SK-N-SH treated with all-trans-retinoic acid at 6 μM for 48 hours (cell line): ENCODE measurements at regions not wholly inside any gene's neighbourhood (a gene's known extent, or its start where the extent isn't known, plus 50 kb on each side); places are given as distances from the start of the nearest gene placed in this dataset.

ENCODE experiments used
- ATAC-seq: fragments of 200-7000 bp; cut with Tn5 transposase; 3 replicates; pipeline ENCODE4 v1.9.1; 2020; ENCODE audit warnings: mild to moderate bottlenecking, moderate library complexity
- ARNTL ChIP-seq: fragments of 450-650 bp; formaldehyde crosslinking; IDR thresholded peaks from 2 replicates; pipeline ENCODE4 v1.5.0; 2020; ENCODE audit warnings: low read depth, mild to moderate bottlenecking, moderate library complexity, borderline replicate concordance
- BACH2 ChIP-seq: fragments of 250-450 bp; sonication (Bioruptor Pico); IDR thresholded peaks from 2 replicates; pipeline ENCODE4 v1.9.0; 2021; ENCODE audit warnings: mild to moderate bottlenecking, borderline replicate concordance
- CREB5 ChIP-seq: fragments of 250-450 bp; sonication (Bioruptor Pico); IDR thresholded peaks from 2 replicates; pipeline ENCODE4 v1.5.1; 2020; ENCODE audit warnings: low read depth, mild to moderate bottlenecking, moderate library complexity
- CSDC2 ChIP-seq: fragments of 250-450 bp; sonication (Bioruptor Pico); IDR thresholded peaks from 2 replicates; pipeline ENCODE4 v1.5.0; 2020; ENCODE audit warnings: mild to moderate bottlenecking, moderate library complexity
- CSRNP3 ChIP-seq: fragments of 250-450 bp; sonication (Bioruptor Pico); IDR thresholded peaks from 2 replicates; pipeline ENCODE4 v1.5.1; 2021; ENCODE audit warnings: mild to moderate bottlenecking, moderate library complexity
- ESRRG ChIP-seq: fragments of 250-450 bp; sonication (Bioruptor Pico); IDR thresholded peaks from 2 replicates; pipeline ENCODE4 v1.6.1; 2021; ENCODE audit warnings: mild to moderate bottlenecking
- GLIS3 ChIP-seq: fragments of 250-450 bp; sonication (Bioruptor Pico); IDR thresholded peaks from 2 replicates; pipeline ENCODE4 v1.5.0; 2020; ENCODE audit warnings: mild to moderate bottlenecking, moderate library complexity
- ISL1 ChIP-seq: fragments of 250-450 bp; sonication (Bioruptor Pico); IDR thresholded peaks from 2 replicates; pipeline ENCODE4 v2.1.2; 2022; ENCODE audit warnings: mild to moderate bottlenecking, moderate library complexity
- OSR1 ChIP-seq: fragments of 250-450 bp; sonication (Bioruptor Pico); IDR thresholded peaks from 2 replicates; pipeline ENCODE4 v1.8.0; 2022; ENCODE audit warnings: moderate library complexity, mild to moderate bottlenecking, inconsistent platforms
- PATZ1 ChIP-seq: fragments of 250-450 bp; sonication (Bioruptor Pico); IDR thresholded peaks from 2 replicates; pipeline ENCODE4 v1.8.0; 2020; ENCODE audit warnings: mild to moderate bottlenecking, moderate library complexity, borderline replicate concordance
- POU6F1 ChIP-seq: fragments of 250-450 bp; sonication (Bioruptor Pico); IDR thresholded peaks from 2 replicates; pipeline ENCODE4 v1.8.0; 2021; ENCODE audit warnings: low read depth, mild to moderate bottlenecking, moderate library complexity, borderline replicate concordance
- PPARA ChIP-seq: fragments of 250-450 bp; sonication (Bioruptor Pico); IDR thresholded peaks from 2 replicates; pipeline ENCODE4 v1.5.0; 2020; ENCODE audit warnings: mild to moderate bottlenecking, borderline replicate concordance
- RARB ChIP-seq: fragments of 250-450 bp; sonication (Bioruptor Pico); IDR thresholded peaks from 2 replicates; pipeline ENCODE4 v1.8.0; 2021; ENCODE audit warnings: mild to moderate bottlenecking, moderate library complexity
- SNAI2 ChIP-seq: fragments of 250-450 bp; sonication (Bioruptor Pico); IDR thresholded peaks from 2 replicates; pipeline ENCODE4 v1.5.0; 2020; ENCODE audit warnings: mild to moderate bottlenecking, moderate library complexity
- TCF4 ChIP-seq: fragments of 250-450 bp; sonication (Bioruptor Pico); IDR thresholded peaks from 2 replicates; pipeline ENCODE4 v1.8.0; 2021; ENCODE audit warnings: mild to moderate bottlenecking, moderate library complexity, borderline replicate concordance
- TOX ChIP-seq: fragments of 250-450 bp; sonication (Bioruptor Pico); IDR thresholded peaks from 2 replicates; pipeline ENCODE4 v1.8.0; 2021; ENCODE audit warnings: mild to moderate bottlenecking, moderate library complexity, borderline replicate concordance
- TSHZ2 ChIP-seq: fragments of 250-450 bp; sonication (Bioruptor Pico); IDR thresholded peaks from 2 replicates; pipeline ENCODE4 v1.5.0; 2020; ENCODE audit warnings: mild to moderate bottlenecking, moderate library complexity
- ZC3H10 ChIP-seq: fragments of 250-450 bp; sonication (Bioruptor Pico); IDR thresholded peaks from 2 replicates; pipeline ENCODE4 v1.5.1; 2021; ENCODE audit warnings: mild to moderate bottlenecking, moderate library complexity
- ZFP3 ChIP-seq: fragments of 250-450 bp; sonication (Bioruptor Pico); IDR thresholded peaks from 2 replicates; pipeline ENCODE4 v1.5.0; 2020; ENCODE audit warnings: mild to moderate bottlenecking, moderate library complexity
- ZFP30 ChIP-seq: fragments of 450-650 bp; formaldehyde crosslinking; IDR thresholded peaks from 2 replicates; pipeline ENCODE4 v1.5.0; 2022; ENCODE audit warnings: mild to moderate bottlenecking, moderate library complexity
- ZNF565 ChIP-seq: fragments of 450-650 bp; formaldehyde crosslinking; conservative IDR thresholded peaks from 2 replicates; pipeline ENCODE4 v1.5.0; 2020; ENCODE audit warnings: low read depth, mild to moderate bottlenecking, moderate library complexity
- ZNF70 ChIP-seq: fragments of 450-650 bp; formaldehyde crosslinking; IDR thresholded peaks from 2 replicates; pipeline ENCODE4 v1.5.0; 2020; ENCODE audit warnings: mild to moderate bottlenecking, moderate library complexity
- ZNF8 ChIP-seq: fragments of 450-650 bp; formaldehyde crosslinking; IDR thresholded peaks from 2 replicates; pipeline ENCODE4 v1.5.0; 2020; ENCODE audit warnings: mild to moderate bottlenecking, moderate library complexity

- TF ChIP-seq ESRRG (CRISPR knock-in tag) (no peak), ZFP30 (no peak), TSHZ2 (CRISPR knock-in tag) (no peak), ARNTL (no peak), TOX (CRISPR knock-in tag) (no peak), PPARA (CRISPR knock-in tag) (no peak), OSR1 (CRISPR knock-in tag) (no peak), GLIS3 (CRISPR knock-in tag) (no peak), CSDC2 (CRISPR knock-in tag) (no peak), CREB5 (CRISPR knock-in tag) (no peak), CSRNP3 (CRISPR knock-in tag) (no peak), ZNF70 (CRISPR knock-in tag) (no peak), ZFP3 (CRISPR knock-in tag) (no peak), ZNF565 (no peak), BACH2 (CRISPR knock-in tag) (no peak), SNAI2 (no peak)
- TF ChIP-seq, all 23 proteins: peak for 0
- ATAC-seq = no peak
Measured at GRCh38 chr1:104136621-104137020, 386.9 kb downstream of the AMY1C start.

- TF ChIP-seq TCF4 (CRISPR knock-in tag) = no peak
- TF ChIP-seq ZFP30 = no peak
- TF ChIP-seq ESRRG (CRISPR knock-in tag) = no peak
- no peak for TF ChIP-seq POU6F1 (CRISPR knock-in tag)
- no peak for TF ChIP-seq CSDC2 (CRISPR knock-in tag)
- TF ChIP-seq ARNTL = no peak
- no peak for TF ChIP-seq GLIS3 (CRISPR knock-in tag)
- no peak for TF ChIP-seq TOX (CRISPR knock-in tag)
- no peak for TF ChIP-seq OSR1 (CRISPR knock-in tag)
- TF ChIP-seq ZC3H10 (CRISPR knock-in tag) = no peak
- TF ChIP-seq ISL1 = no peak
- no peak for ATAC-seq
Measured at GRCh38 chr1:104156738-104157137, 407.0 kb downstream of the AMY1C start.

GRCh38 chr1:104163912-104164476, 414.3 kb downstream of the AMY1C start:
- no peak for ATAC-seq
- TF ChIP-seq PATZ1 (CRISPR knock-in tag) (no peak), ZNF8 (no peak), TCF4 (CRISPR knock-in tag) (no peak), PPARA (CRISPR knock-in tag) (no peak), ZNF70 (CRISPR knock-in tag) (no peak), OSR1 (CRISPR knock-in tag) (no peak), SNAI2 (no peak), RARB (CRISPR knock-in tag) (no peak), CSRNP3 (CRISPR knock-in tag) (no peak), ZNF565 (no peak), POU6F1 (CRISPR knock-in tag) (no peak), BACH2 (CRISPR knock-in tag) (no peak), TOX (CRISPR knock-in tag) (no peak), ARNTL (no peak)
- TF ChIP-seq, all 23 proteins: peak for 0
